HepG2 (cell line): ENCODE measurements at regions not wholly inside any gene's neighbourhood (a gene's known extent, or its start where the extent isn't known, plus 50 kb on each side); places are given as distances from the start of the nearest gene placed in this dataset.
A peak's percentile ranks its signal among the peaks of the same experiment; 100 is the strongest.

ENCODE experiments used
- ARNTL ChIP-seq: sonication (generic); formaldehyde crosslinking; IDR thresholded peaks from 2 replicates; pipeline ENCODE4 v1.4.0; 2020; ENCODE audit warnings: mild to moderate bottlenecking, missing genetic modification reagents
- ATM ChIP-seq: fragments of 450-650 bp; IDR thresholded peaks from 2 replicates; pipeline ENCODE4 v1.7.1; 2017; ENCODE audit warnings: mild to moderate bottlenecking, borderline replicate concordance
- BHLHE40 ChIP-seq: IDR thresholded peaks from 2 replicates; pipeline ENCODE4 v1.6.1; 2011; ENCODE audit warnings: low read length, improper control_type of control experiment
- CAMTA2 ChIP-seq: sonication (generic); formaldehyde crosslinking; IDR thresholded peaks from 2 replicates; pipeline ENCODE4 v1.4.0; 2020; ENCODE audit warnings: mild to moderate bottlenecking, missing genetic modification reagents, borderline replicate concordance
- CEBPB ChIP-seq: IDR thresholded peaks from 2 replicates; pipeline ENCODE4 v1.6.1; 2011; ENCODE audit warnings: low read depth, low read length, improper control_type of control experiment, borderline replicate concordance
- HMGA1 ChIP-seq: sonication (generic); formaldehyde crosslinking; conservative IDR thresholded peaks from 2 replicates; pipeline ENCODE4 v1.4.0; 2020; ENCODE audit warnings: missing genetic modification reagents
- KLF9 ChIP-seq: IDR thresholded peaks from 2 replicates; pipeline ENCODE4 v1.6.1; 2016; ENCODE audit warnings: low read depth
- MAFK ChIP-seq, 2 experiments: IDR thresholded peaks in 1 of 2; conservative IDR thresholded peaks in 1 of 2; 2 replicates each; pipeline ENCODE4 v1.6.1; 2011; ENCODE audit warnings: improper control_type of control experiment in 2 of 2, low read length in 2 of 2
- ZNF253 ChIP-seq: sonication (generic); formaldehyde crosslinking; IDR thresholded peaks from 2 replicates; pipeline ENCODE4 v1.8.0; 2022; ENCODE audit warnings: mild to moderate bottlenecking, missing genetic modification reagents, borderline replicate concordance
- ZNF333 ChIP-seq: sonication (generic); formaldehyde crosslinking; IDR thresholded peaks from 2 replicates; pipeline ENCODE4 v1.4.0; 2020; ENCODE audit warnings: mild to moderate bottlenecking, missing genetic modification reagents, borderline replicate concordance
- ZNF607 ChIP-seq: sonication (generic); formaldehyde crosslinking; IDR thresholded peaks from 2 replicates; pipeline ENCODE4 v1.5.1; 2020; ENCODE audit warnings: missing genetic modification reagents, mild to moderate bottlenecking, borderline replicate concordance
- ZNF775 ChIP-seq: sonication (generic); formaldehyde crosslinking; IDR thresholded peaks from 2 replicates; pipeline ENCODE4 v1.4.0; 2020; ENCODE audit warnings: missing genetic modification reagents, mild to moderate bottlenecking, moderate library complexity, borderline replicate concordance
- ZNF781 ChIP-seq: sonication (generic); formaldehyde crosslinking; IDR thresholded peaks from 2 replicates; pipeline ENCODE4 v1.5.1; 2020; ENCODE audit warnings: borderline replicate concordance, mild to moderate bottlenecking, missing genetic modification reagents; ENCODE audit errors: not compliant biosample characterization
- ZZZ3 ChIP-seq: sonication (generic); formaldehyde crosslinking; IDR thresholded peaks from 2 replicates; pipeline ENCODE4 v1.4.0; 2020; ENCODE audit warnings: missing genetic modification reagents, mild to moderate bottlenecking, borderline replicate concordance
- TF ChIP-seq, protein P1 (sequence below): IDR thresholded peaks from 2 replicates; pipeline ENCODE4 v1.6.1; 2016
- TF ChIP-seq, protein P2 (sequence below): sonication (generic); formaldehyde crosslinking; IDR thresholded peaks from 2 replicates; pipeline ENCODE4 v1.5.0; 2020; ENCODE audit warnings: missing genetic modification reagents
- TF ChIP-seq, protein P3 (sequence below): sonication (generic); formaldehyde crosslinking; IDR thresholded peaks from 2 replicates; pipeline ENCODE4 v1.5.1; 2020; ENCODE audit warnings: mild to moderate bottlenecking, missing genetic modification reagents, borderline replicate concordance
- TF ChIP-seq, protein P4 (sequence below): IDR thresholded peaks from 2 replicates; pipeline ENCODE4 v1.6.1; 2016; ENCODE audit warnings: mild to moderate bottlenecking, missing biosample characterization, missing genetic modification reagents
- TF ChIP-seq, protein P5 (sequence below): sonication (generic); IDR thresholded peaks from 2 replicates; pipeline ENCODE4 v1.6.1; 2016; ENCODE audit warnings: low read depth, borderline replicate concordance

DNA sequence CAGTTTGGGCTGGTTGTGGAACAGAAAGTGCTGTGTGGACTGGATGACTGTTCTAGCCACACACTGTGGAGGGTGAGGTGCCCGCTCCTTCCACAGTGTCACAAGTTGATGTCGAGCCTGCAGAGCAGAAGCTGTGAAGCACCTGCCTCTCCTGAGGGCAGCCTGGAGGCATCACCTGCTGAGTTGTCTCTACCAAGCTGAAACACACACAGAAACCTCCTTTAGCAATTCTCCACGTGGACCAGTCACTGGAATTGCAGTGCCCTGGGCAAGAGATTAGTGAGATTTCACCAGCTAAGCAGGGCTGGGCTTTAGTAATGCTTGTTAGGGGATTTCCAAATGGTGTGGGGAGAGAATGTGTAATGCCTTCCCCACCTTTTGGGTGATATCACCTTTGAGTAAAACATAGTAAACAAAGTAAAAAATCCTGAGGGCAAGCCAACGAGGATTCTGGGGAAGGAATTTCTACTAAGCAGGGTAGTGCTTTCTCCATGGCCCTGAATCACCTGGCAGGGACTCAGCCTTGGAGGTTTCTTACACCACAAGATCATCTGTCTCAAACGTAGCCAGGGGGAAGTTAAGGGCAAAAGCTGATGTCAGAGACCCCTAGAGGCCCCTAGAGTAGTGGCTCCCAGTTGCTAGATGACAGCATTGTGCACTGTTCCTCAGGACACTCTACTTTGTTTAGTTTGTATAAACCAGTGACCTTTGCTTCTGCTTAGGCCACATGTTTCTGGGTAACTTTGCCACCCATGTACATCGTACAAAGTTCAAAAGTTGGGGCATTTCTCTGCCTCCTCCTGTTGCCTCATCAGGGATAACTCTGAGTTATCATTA lies 233.1 kb upstream of the IGFBP3 start (continued):
- TF ChIP-seq, protein P1, sequence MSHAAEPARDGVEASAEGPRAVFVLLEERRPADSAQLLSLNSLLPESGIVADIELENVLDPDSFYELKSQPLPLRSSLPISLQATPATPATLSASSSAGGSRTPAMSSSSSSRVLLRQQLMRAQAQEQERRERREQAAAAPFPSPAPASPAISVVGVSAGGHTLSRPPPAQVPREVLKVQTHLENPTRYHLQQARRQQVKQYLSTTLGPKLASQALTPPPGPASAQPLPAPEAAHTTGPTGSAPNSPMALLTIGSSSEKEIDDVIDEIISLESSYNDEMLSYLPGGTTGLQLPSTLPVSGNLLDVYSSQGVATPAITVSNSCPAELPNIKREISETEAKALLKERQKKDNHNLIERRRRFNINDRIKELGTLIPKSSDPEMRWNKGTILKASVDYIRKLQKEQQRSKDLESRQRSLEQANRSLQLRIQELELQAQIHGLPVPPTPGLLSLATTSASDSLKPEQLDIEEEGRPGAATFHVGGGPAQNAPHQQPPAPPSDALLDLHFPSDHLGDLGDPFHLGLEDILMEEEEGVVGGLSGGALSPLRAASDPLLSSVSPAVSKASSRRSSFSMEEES (CRISPR knock-in tag) = peak; percentile 60; the same call in 1 of the 2 replicates
- TF ChIP-seq HMGA1 (CRISPR knock-in tag) (no peak), ZZZ3 (CRISPR knock-in tag) (no peak), ZNF775 (CRISPR knock-in tag) (no peak), MAFK (conservative IDR thresholded peaks at IDR 0.05 in 1 of 2, IDR thresholded peaks at IDR 0.05 in 1 of 2; ENCODE audit: low read length in 2 of 2) (no peak), ZNF333 (CRISPR knock-in tag) (no peak), ZNF253 (CRISPR knock-in tag) (no peak), CEBPB (peak; percentile 78; the same call in 1 of the 2 replicates), ZNF607 (peak; percentile 26; the same call in 1 of the 2 replicates), BHLHE40 (no peak), CAMTA2 (CRISPR knock-in tag) (no peak), KLF9 (CRISPR knock-in tag) (no peak), ATM (no peak), ARNTL (CRISPR knock-in tag) (0 out of 2 replicates have a peak, but pooled peaks have one; percentile 27), ZNF781 (CRISPR knock-in tag) (no peak)
- TF ChIP-seq, protein P2, sequence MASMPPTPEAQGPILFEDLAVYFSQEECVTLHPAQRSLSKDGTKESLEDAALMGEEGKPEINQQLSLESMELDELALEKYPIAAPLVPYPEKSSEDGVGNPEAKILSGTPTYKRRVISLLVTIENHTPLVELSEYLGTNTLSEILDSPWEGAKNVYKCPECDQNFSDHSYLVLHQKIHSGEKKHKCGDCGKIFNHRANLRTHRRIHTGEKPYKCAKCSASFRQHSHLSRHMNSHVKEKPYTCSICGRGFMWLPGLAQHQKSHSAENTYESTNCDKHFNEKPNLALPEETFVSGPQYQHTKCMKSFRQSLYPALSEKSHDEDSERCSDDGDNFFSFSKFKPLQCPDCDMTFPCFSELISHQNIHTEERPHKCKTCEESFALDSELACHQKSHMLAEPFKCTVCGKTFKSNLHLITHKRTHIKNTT = no peak
- TF ChIP-seq, protein P3, sequence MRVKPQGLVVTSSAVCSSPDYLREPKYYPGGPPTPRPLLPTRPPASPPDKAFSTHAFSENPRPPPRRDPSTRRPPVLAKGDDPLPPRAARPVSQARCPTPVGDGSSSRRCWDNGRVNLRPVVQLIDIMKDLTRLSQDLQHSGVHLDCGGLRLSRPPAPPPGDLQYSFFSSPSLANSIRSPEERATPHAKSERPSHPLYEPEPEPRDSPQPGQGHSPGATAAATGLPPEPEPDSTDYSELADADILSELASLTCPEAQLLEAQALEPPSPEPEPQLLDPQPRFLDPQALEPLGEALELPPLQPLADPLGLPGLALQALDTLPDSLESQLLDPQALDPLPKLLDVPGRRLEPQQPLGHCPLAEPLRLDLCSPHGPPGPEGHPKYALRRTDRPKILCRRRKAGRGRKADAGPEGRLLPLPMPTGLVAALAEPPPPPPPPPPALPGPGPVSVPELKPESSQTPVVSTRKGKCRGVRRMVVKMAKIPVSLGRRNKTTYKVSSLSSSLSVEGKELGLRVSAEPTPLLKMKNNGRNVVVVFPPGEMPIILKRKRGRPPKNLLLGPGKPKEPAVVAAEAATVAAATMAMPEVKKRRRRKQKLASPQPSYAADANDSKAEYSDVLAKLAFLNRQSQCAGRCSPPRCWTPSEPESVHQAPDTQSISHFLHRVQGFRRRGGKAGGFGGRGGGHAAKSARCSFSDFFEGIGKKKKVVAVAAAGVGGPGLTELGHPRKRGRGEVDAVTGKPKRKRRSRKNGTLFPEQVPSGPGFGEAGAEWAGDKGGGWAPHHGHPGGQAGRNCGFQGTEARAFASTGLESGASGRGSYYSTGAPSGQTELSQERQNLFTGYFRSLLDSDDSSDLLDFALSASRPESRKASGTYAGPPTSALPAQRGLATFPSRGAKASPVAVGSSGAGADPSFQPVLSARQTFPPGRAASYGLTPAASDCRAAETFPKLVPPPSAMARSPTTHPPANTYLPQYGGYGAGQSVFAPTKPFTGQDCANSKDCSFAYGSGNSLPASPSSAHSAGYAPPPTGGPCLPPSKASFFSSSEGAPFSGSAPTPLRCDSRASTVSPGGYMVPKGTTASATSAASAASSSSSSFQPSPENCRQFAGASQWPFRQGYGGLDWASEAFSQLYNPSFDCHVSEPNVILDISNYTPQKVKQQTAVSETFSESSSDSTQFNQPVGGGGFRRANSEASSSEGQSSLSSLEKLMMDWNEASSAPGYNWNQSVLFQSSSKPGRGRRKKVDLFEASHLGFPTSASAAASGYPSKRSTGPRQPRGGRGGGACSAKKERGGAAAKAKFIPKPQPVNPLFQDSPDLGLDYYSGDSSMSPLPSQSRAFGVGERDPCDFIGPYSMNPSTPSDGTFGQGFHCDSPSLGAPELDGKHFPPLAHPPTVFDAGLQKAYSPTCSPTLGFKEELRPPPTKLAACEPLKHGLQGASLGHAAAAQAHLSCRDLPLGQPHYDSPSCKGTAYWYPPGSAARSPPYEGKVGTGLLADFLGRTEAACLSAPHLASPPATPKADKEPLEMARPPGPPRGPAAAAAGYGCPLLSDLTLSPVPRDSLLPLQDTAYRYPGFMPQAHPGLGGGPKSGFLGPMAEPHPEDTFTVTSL (CRISPR knock-in tag) = peak; percentile 77; the same call in 1 of the 2 replicates
- TF ChIP-seq, protein P4, sequence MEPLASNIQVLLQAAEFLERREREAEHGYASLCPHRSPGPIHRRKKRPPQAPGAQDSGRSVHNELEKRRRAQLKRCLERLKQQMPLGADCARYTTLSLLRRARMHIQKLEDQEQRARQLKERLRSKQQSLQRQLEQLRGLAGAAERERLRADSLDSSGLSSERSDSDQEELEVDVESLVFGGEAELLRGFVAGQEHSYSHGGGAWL (CRISPR knock-in tag) = no peak
- TF ChIP-seq, protein P5, sequence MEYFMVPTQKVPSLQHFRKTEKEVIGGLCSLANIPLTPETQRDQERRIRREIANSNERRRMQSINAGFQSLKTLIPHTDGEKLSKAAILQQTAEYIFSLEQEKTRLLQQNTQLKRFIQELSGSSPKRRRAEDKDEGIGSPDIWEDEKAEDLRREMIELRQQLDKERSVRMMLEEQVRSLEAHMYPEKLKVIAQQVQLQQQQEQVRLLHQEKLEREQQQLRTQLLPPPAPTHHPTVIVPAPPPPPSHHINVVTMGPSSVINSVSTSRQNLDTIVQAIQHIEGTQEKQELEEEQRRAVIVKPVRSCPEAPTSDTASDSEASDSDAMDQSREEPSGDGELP = peak; percentile 51; the same call in 1 of the 2 replicates
